ENCODE measurements at regions not wholly inside any gene's neighbourhood (a gene's known extent, or its start where the extent isn't known, plus 50 kb on each side); places are given as distances from the start of the nearest gene placed in this dataset.

GRCh38 chr6:153425536-153425935 lies 294.5 kb upstream of the RGS17 start:
- no peak for DNase-seq (ENCODE audit: extremely low spot score)
- TF ChIP-seq ZNF384 (IDR thresholded peaks at IDR 0.05) = no peak
- TF ChIP-seq SUZ12 (IDR thresholded peaks at IDR 0.05) = no peak
- no peak for TF ChIP-seq FOXK2 (IDR thresholded peaks at IDR 0.05)
- no peak for TF ChIP-seq ELF4 (IDR thresholded peaks at IDR 0.05)
- no peak for TF ChIP-seq FOXA1 (IDR thresholded peaks at IDR 0.05)
- TF ChIP-seq TARDBP (IDR thresholded peaks at IDR 0.05) = no peak
- no peak for TF ChIP-seq FOXM1 (IDR thresholded peaks at IDR 0.05; ENCODE audit: borderline replicate concordance)
- no peak for TF ChIP-seq NFRKB (IDR thresholded peaks at IDR 0.05)
- TF ChIP-seq CTBP1 (IDR thresholded peaks at IDR 0.05; ENCODE audit: borderline replicate concordance) = no peak
- TF ChIP-seq L3MBTL2 (conservative IDR thresholded peaks at IDR 0.05) = no peak
- no peak for TF ChIP-seq HDGF (IDR thresholded peaks at IDR 0.05; ENCODE audit: borderline replicate concordance)
- no peak for TF ChIP-seq SP1 (IDR thresholded peaks at IDR 0.05)
- TF ChIP-seq ARNT (IDR thresholded peaks at IDR 0.05) = no peak
- TF ChIP-seq, protein P1, sequence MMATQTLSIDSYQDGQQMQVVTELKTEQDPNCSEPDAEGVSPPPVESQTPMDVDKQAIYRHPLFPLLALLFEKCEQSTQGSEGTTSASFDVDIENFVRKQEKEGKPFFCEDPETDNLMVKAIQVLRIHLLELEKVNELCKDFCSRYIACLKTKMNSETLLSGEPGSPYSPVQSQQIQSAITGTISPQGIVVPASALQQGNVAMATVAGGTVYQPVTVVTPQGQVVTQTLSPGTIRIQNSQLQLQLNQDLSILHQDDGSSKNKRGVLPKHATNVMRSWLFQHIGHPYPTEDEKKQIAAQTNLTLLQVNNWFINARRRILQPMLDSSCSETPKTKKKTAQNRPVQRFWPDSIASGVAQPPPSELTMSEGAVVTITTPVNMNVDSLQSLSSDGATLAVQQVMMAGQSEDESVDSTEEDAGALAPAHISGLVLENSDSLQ (IDR thresholded peaks at IDR 0.05) = no peak
- TF ChIP-seq LEF1 (IDR thresholded peaks at IDR 0.05; ENCODE audit: borderline replicate concordance) = no peak
- ChIA-PET CTCF (no interaction called here), POLR2A (no interaction called here)

GRCh38 chr6:153424719-153425400 lies 293.8 kb upstream of the RGS17 start:
- DNase-seq (ENCODE audit: extremely low spot score) = no peak
- TF ChIP-seq SUZ12 (IDR thresholded peaks at IDR 0.05) (no peak), FOXK2 (IDR thresholded peaks at IDR 0.05) (no peak), TARDBP (IDR thresholded peaks at IDR 0.05) (no peak), NFRKB (IDR thresholded peaks at IDR 0.05) (no peak), SP1 (IDR thresholded peaks at IDR 0.05) (no peak), ELF4 (IDR thresholded peaks at IDR 0.05) (no peak), ARNT (IDR thresholded peaks at IDR 0.05) (no peak), BHLHE40 (IDR thresholded peaks at IDR 0.05; ENCODE audit: borderline replicate concordance) (no peak), HDGF (IDR thresholded peaks at IDR 0.05; ENCODE audit: borderline replicate concordance) (no peak), FOXM1 (IDR thresholded peaks at IDR 0.05; ENCODE audit: borderline replicate concordance) (no peak), FOXA1 (IDR thresholded peaks at IDR 0.05) (no peak), ZNF384 (IDR thresholded peaks at IDR 0.05) (no peak), LEF1 (IDR thresholded peaks at IDR 0.05; ENCODE audit: borderline replicate concordance) (no peak), CTBP1 (IDR thresholded peaks at IDR 0.05; ENCODE audit: borderline replicate concordance) (no peak), L3MBTL2 (conservative IDR thresholded peaks at IDR 0.05) (no peak)
- TF ChIP-seq, protein P1 (IDR thresholded peaks at IDR 0.05) = no peak
- CTCF ChIA-PET = no interaction called here
- POLR2A ChIA-PET = no interaction called here

- no peak for DNase-seq (ENCODE audit: extremely low spot score)
- no peak for TF ChIP-seq BHLHE40 (IDR thresholded peaks at IDR 0.05; ENCODE audit: borderline replicate concordance)
- TF ChIP-seq SUZ12 (IDR thresholded peaks at IDR 0.05) = no peak
- TF ChIP-seq FOXA1 (IDR thresholded peaks at IDR 0.05) = no peak
- no peak for TF ChIP-seq NFRKB (IDR thresholded peaks at IDR 0.05)
- TF ChIP-seq LEF1 (IDR thresholded peaks at IDR 0.05; ENCODE audit: borderline replicate concordance) = no peak
- no peak for TF ChIP-seq FOXM1 (IDR thresholded peaks at IDR 0.05; ENCODE audit: borderline replicate concordance)
- no peak for TF ChIP-seq L3MBTL2 (conservative IDR thresholded peaks at IDR 0.05)
- TF ChIP-seq, protein P1 (IDR thresholded peaks at IDR 0.05) = no peak
- TF ChIP-seq ELF4 (IDR thresholded peaks at IDR 0.05) = no peak
- no peak for TF ChIP-seq ZNF384 (IDR thresholded peaks at IDR 0.05)
- no peak for TF ChIP-seq CTBP1 (IDR thresholded peaks at IDR 0.05; ENCODE audit: borderline replicate concordance)
- no peak for TF ChIP-seq TARDBP (IDR thresholded peaks at IDR 0.05)
- TF ChIP-seq HDGF (IDR thresholded peaks at IDR 0.05; ENCODE audit: borderline replicate concordance) = no peak
- no peak for TF ChIP-seq FOXK2 (IDR thresholded peaks at IDR 0.05)
- no peak for TF ChIP-seq ARNT (IDR thresholded peaks at IDR 0.05)
- no peak for TF ChIP-seq SP1 (IDR thresholded peaks at IDR 0.05)
- ChIA-PET CTCF (no interaction called here), POLR2A (no interaction called here)
These were observed 281.4 kb upstream of the RGS17 start for GRCh38 chr6:153412519-153412918.

DNA sequence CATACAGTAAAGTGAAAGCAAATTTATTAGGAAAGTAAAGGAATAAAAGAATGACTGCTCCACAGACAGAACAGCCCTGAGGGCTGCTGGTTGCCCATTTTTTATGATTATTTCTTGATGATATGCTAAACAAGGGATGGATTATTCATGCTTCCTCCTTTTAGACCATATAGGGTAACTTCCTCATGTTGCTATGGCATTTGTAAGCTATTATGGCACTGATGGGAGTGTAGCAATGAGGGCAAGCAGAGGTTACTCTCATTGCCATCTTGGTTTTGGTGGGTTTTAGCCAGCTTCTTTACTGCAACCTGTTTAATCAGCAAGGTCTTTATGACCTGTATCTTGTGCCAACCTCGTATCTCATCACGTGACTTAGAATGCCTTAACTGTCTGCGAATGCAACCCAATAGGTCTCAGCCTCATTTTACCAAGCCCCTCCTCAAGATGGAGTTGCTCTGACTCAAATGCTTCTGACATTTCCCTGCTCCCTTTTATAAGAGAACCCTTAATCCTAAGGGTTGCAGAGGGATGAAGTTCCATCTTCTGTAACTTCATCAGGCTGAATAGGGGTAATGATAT lies 280.1 kb upstream of the RGS17 start:
- no peak for DNase-seq (ENCODE audit: extremely low spot score)
- no peak for TF ChIP-seq BHLHE40 (IDR thresholded peaks at IDR 0.05; ENCODE audit: borderline replicate concordance)
- TF ChIP-seq HDGF (IDR thresholded peaks at IDR 0.05; ENCODE audit: borderline replicate concordance) = no peak
- TF ChIP-seq, protein P1 (IDR thresholded peaks at IDR 0.05) = no peak
- no peak for TF ChIP-seq SP1 (IDR thresholded peaks at IDR 0.05)
- no peak for TF ChIP-seq LEF1 (IDR thresholded peaks at IDR 0.05; ENCODE audit: borderline replicate concordance)
- no peak for TF ChIP-seq ELF4 (IDR thresholded peaks at IDR 0.05)
- no peak for TF ChIP-seq NFRKB (IDR thresholded peaks at IDR 0.05)
- no peak for TF ChIP-seq SUZ12 (IDR thresholded peaks at IDR 0.05)
- TF ChIP-seq FOXM1 (IDR thresholded peaks at IDR 0.05; ENCODE audit: borderline replicate concordance) = no peak
- no peak for TF ChIP-seq ARNT (IDR thresholded peaks at IDR 0.05)
- no peak for TF ChIP-seq TARDBP (IDR thresholded peaks at IDR 0.05)
- no peak for TF ChIP-seq FOXK2 (IDR thresholded peaks at IDR 0.05)
- TF ChIP-seq CTBP1 (IDR thresholded peaks at IDR 0.05; ENCODE audit: borderline replicate concordance) = no peak
- TF ChIP-seq L3MBTL2 (conservative IDR thresholded peaks at IDR 0.05) = no peak
- CTCF ChIA-PET = no interaction called here
- POLR2A ChIA-PET = no interaction called here

DNA sequence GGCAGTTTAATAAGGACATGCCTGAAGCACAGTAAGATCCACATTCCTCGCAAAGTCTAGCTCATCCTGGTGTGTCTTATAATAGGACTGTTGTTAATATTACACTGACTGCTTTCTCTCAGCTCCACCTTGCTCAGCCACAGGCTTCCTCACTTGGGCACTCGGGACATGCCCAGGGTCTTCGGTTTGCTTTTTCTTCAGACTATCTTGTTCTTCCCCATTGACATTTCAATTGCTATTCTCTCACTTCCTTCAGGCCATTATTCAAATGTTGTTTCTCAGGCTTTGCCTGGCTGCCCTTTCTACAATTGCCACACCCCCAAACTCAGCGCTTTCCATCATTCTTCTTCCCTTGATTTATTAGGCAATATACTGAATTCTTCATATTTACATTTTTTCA lies 274.8 kb upstream of the RGS17 start:
- ChIA-PET CTCF (no interaction called here), POLR2A (no interaction called here)
- DNase-seq (ENCODE audit: extremely low spot score) = no peak
- no peak for TF ChIP-seq L3MBTL2 (conservative IDR thresholded peaks at IDR 0.05)
- no peak for TF ChIP-seq ELF4 (IDR thresholded peaks at IDR 0.05)
- no peak for TF ChIP-seq SP1 (IDR thresholded peaks at IDR 0.05)
- no peak for TF ChIP-seq FOXA1 (IDR thresholded peaks at IDR 0.05)
- TF ChIP-seq BHLHE40 (IDR thresholded peaks at IDR 0.05; ENCODE audit: borderline replicate concordance) = no peak
- TF ChIP-seq, protein P1 (IDR thresholded peaks at IDR 0.05) = no peak
- TF ChIP-seq SUZ12 (IDR thresholded peaks at IDR 0.05) = no peak
- TF ChIP-seq HDGF (IDR thresholded peaks at IDR 0.05; ENCODE audit: borderline replicate concordance) = no peak
- no peak for TF ChIP-seq NFRKB (IDR thresholded peaks at IDR 0.05)
- TF ChIP-seq LEF1 (IDR thresholded peaks at IDR 0.05; ENCODE audit: borderline replicate concordance) = no peak
- no peak for TF ChIP-seq FOXM1 (IDR thresholded peaks at IDR 0.05; ENCODE audit: borderline replicate concordance)
- TF ChIP-seq ZNF384 (IDR thresholded peaks at IDR 0.05) = no peak
- no peak for TF ChIP-seq TARDBP (IDR thresholded peaks at IDR 0.05)
- no peak for TF ChIP-seq ARNT (IDR thresholded peaks at IDR 0.05)
- TF ChIP-seq CTBP1 (IDR thresholded peaks at IDR 0.05; ENCODE audit: borderline replicate concordance) = no peak
- no peak for TF ChIP-seq FOXK2 (IDR thresholded peaks at IDR 0.05)

Measured in HEK293T (cell line).